Right lobe of liver (tissue), 4 donors: ENCODE measurements at regions not wholly inside any gene's neighbourhood (a gene's known extent, or its start where the extent isn't known, plus 50 kb on each side); places are given as distances from the start of the nearest gene placed in this dataset.

Experiments used
- POLR2A ChIP-seq: fragments of 450-650 bp; IDR thresholded peaks from one replicate; pipeline ENCODE4 v1.6.1; 2017; ENCODE audit warnings: antibody characterized with exemption, mild to moderate bottlenecking
- TF ChIP-seq, protein P1 (sequence below), 4 donors: fragments of 200-600 bp in 3 of 4; fragments of 450-650 bp in 1 of 4; IDR thresholded peaks; one replicate each; pipeline versions ENCODE4 v1.5.1 to v1.8.0; 2016 to 2022; ENCODE audit warnings: antibody characterized with exemption in 4 of 4, mild to moderate bottlenecking in 2 of 4
- donor health status: DM: no; HTN: no; CAD: no.
- donor health status: DM: no; HTN: no; CAD: no.
- donor health status: DM: no; HTN: yes; CAD: no.

DNA sequence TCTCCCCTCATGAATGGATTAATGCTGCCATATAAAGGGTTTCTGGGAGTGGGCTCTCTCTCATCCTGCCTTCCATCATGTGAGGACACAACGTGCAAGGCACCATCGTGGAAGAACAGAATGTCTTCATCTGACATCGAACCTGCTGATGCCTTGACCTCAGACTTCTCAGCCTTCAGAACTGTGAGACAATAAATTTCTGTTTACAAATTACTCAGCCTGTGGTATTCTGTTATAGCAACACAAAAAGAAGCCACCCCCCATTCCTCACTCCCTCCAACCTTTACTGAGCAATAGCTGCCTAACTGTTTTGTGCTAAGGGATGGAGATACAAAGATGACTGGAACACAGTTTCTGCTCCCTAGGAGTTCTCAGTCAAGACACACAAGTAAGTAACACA lies 106.1 kb upstream of the PLET1 start:
- TF ChIP-seq, protein P1, sequence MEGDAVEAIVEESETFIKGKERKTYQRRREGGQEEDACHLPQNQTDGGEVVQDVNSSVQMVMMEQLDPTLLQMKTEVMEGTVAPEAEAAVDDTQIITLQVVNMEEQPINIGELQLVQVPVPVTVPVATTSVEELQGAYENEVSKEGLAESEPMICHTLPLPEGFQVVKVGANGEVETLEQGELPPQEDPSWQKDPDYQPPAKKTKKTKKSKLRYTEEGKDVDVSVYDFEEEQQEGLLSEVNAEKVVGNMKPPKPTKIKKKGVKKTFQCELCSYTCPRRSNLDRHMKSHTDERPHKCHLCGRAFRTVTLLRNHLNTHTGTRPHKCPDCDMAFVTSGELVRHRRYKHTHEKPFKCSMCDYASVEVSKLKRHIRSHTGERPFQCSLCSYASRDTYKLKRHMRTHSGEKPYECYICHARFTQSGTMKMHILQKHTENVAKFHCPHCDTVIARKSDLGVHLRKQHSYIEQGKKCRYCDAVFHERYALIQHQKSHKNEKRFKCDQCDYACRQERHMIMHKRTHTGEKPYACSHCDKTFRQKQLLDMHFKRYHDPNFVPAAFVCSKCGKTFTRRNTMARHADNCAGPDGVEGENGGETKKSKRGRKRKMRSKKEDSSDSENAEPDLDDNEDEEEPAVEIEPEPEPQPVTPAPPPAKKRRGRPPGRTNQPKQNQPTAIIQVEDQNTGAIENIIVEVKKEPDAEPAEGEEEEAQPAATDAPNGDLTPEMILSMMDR (IDR thresholded peaks at IDR 0.05): no peak
- TF ChIP-seq POLR2A: no peak
